Activated T-helper 17 cell treated with anti-CD3 and anti-CD28 coated beads, Interleukin-2, amount 50 U/mL, for 72 hours (primary cell): ENCODE measurements at regions not wholly inside any gene's neighbourhood (a gene's known extent, or its start where the extent isn't known, plus 50 kb on each side); places are given as distances from the start of the nearest gene placed in this dataset.

Experiments used
- ATAC-seq: fragments of 150-1000 bp; cut with Tn5 transposase; replicated peaks from 2 replicates; pipeline ENCODE4 v1.10.0; 2021; ENCODE audit warnings: mild to moderate bottlenecking, moderate library complexity
- H3K27ac Mint-ChIP-seq: one replicate; pipeline ENCODE4 v1.8.0; 2022; ENCODE audit warnings: mixed read lengths
- H3K27me3 Mint-ChIP-seq: one replicate; pipeline ENCODE4 v1.8.0; 2022; ENCODE audit warnings: mixed read lengths
- H3K36me3 Mint-ChIP-seq: one replicate; pipeline ENCODE4 v1.8.0; 2022; ENCODE audit warnings: low read depth, mild to moderate bottlenecking, mixed read lengths
- H3K4me1 Mint-ChIP-seq: one replicate; pipeline ENCODE4 v1.8.0; 2022; ENCODE audit warnings: mixed read lengths
- H3K4me3 Mint-ChIP-seq: one replicate; pipeline ENCODE4 v1.8.0; 2022; ENCODE audit warnings: mild to moderate bottlenecking, mixed read lengths
- H3K9me3 Mint-ChIP-seq: one replicate; pipeline ENCODE4 v1.8.0; 2022; ENCODE audit warnings: mixed read lengths

DNA sequence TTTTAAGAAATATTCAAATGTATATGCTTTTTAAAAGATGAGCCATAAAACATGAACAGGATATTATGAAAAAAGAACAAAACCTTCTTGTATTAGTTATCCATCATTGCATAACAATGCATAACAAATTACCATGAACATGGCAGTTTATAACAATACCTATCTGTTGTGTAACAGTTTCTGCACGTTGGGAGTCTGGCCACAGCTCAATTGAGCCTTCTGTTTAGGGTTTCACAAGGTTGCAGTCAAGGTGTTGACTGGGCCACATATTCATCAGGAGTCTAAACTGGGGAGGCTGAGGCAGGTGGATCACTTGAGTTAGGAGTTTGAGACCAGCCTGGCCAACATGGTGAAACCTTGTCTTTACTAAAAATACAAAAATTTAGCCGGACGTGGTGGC, 149.4 kb upstream of the SMLR1 start:
- H3K4me3 Mint-ChIP-seq: no peak overlapping the region
- peaks cover 15% of the 10 kb centered on the region for H3K9me3 Mint-ChIP-seq
- H3K4me1 Mint-ChIP-seq: peaks cover 6% of the 10 kb centered on the region
- H3K36me3 Mint-ChIP-seq: no peaks in the 10 kb centered on the region
- ATAC-seq: no peak
- H3K27me3 Mint-ChIP-seq: no peaks in the 10 kb centered on the region
- H3K27ac Mint-ChIP-seq: peak overlapping the region; percentile 74

DNA sequence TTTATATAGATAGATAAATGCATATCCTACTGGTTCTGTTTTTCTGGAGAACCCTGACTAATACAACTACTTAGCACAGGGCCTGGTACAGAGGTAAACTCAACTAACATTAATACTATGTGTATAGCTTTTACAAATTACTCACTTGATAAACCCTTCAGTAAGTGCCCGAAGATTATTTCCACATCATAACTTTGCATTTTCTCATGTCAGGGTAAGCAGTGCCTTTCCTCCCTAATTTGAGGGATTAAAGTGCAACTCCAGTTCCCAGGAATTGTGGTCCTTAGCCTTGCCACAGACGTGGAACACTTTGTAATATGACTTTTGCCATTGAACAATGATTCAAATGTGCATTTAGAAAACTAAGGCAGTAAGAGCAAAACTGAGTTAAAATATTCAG, 147.5 kb upstream of the SMLR1 start:
- ATAC-seq: no peak
- Mint-ChIP-seq H3K27ac (no peak overlapping the region), H3K4me3 (no peak overlapping the region), H3K36me3 (no peaks in the 10 kb centered on the region), H3K9me3 (peaks cover 15% of the 10 kb centered on the region), H3K4me1 (peaks cover 6% of the 10 kb centered on the region), H3K27me3 (no peaks in the 10 kb centered on the region)

GRCh38 chr6:130680116-130680515, 147.1 kb upstream of the SMLR1 start:
- H3K9me3 Mint-ChIP-seq: peaks cover 15% of the 10 kb centered on the region

DNA sequence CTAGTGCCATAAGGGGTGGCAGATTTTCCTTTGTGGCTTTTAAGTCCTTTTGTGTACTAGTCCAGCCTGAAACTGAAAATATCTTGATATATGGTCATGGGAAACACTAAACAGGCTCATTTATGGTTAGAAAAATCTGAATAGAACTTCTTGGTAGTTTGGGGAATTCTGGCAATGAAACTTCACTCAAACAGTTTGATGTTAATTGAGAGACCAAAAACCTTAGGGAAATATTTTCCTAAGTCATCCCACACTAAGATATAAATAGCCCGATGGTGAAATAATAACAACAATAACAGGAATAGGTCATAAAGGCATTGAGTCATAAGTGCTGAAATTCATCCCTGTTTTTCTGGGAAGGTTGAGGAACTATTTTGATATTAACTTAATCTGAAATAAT, 146.2 kb upstream of the SMLR1 start:
- no peaks in the 10 kb centered on the region for H3K27me3 Mint-ChIP-seq
- H3K4me1 Mint-ChIP-seq: peaks cover 6% of the 10 kb centered on the region
- no peaks in the 10 kb centered on the region for H3K36me3 Mint-ChIP-seq
- no peak overlapping the region for H3K27ac Mint-ChIP-seq
- H3K4me3 Mint-ChIP-seq: no peak overlapping the region
- no peak for ATAC-seq
- peaks cover 15% of the 10 kb centered on the region for H3K9me3 Mint-ChIP-seq

More at GRCh38 chr6:130680116-130680515, 147.1 kb upstream of the SMLR1 start:
- H3K27me3 Mint-ChIP-seq: no peaks in the 10 kb centered on the region
- H3K4me3 Mint-ChIP-seq: no peak overlapping the region
- H3K36me3 Mint-ChIP-seq: no peaks in the 10 kb centered on the region
- no peak for ATAC-seq
- peaks cover 6% of the 10 kb centered on the region for H3K4me1 Mint-ChIP-seq
- no peak overlapping the region for H3K27ac Mint-ChIP-seq

DNA sequence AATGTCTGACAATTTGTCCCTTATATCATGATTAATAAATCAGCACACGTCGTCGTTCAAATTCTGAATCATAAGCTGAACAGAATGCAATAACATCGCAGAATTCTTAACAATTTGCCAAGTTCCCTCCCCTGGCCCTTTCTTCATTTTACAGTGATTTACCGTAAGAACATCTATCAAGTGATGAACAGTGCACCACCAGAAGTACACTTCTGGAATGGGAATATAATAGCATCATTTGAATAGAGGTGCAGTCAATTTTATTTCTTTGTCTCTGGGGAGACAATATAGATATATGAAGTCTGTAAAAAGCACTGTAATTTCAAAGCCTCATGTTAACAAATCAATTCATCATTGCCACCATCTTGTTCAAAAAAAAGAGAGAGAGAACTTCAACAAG, 145.1 kb upstream of the SMLR1 start:
- H3K9me3 Mint-ChIP-seq: peaks cover 7% of the 10 kb centered on the region
- no peak overlapping the region for H3K4me3 Mint-ChIP-seq
- H3K27ac Mint-ChIP-seq: no peak overlapping the region
- H3K27me3 Mint-ChIP-seq: no peaks in the 10 kb centered on the region
- ATAC-seq: no peak
- H3K4me1 Mint-ChIP-seq: no peaks in the 10 kb centered on the region
- no peaks in the 10 kb centered on the region for H3K36me3 Mint-ChIP-seq

GRCh38 chr6:130683761-130684517, 143.3 kb upstream of the SMLR1 start:
- Mint-ChIP-seq H3K4me1 (no peaks in the 10 kb centered on the region), H3K36me3 (no peaks in the 10 kb centered on the region), H3K4me3 (no peak overlapping the region), H3K27me3 (no peaks in the 10 kb centered on the region), H3K27ac (no peak overlapping the region), H3K9me3 (no peaks in the 10 kb centered on the region)
- ATAC-seq: no peak

- Mint-ChIP-seq H3K27me3 (no peaks in the 10 kb centered on the region), H3K4me3 (no peak overlapping the region), H3K9me3 (no peaks in the 10 kb centered on the region), H3K4me1 (peaks cover 15% of the 10 kb centered on the region), H3K36me3 (no peaks in the 10 kb centered on the region), H3K27ac (no peak overlapping the region)
- ATAC-seq: no peak
These were observed 134.5 kb upstream of the SMLR1 start for GRCh38 chr6:130692659-130693058.

DNA sequence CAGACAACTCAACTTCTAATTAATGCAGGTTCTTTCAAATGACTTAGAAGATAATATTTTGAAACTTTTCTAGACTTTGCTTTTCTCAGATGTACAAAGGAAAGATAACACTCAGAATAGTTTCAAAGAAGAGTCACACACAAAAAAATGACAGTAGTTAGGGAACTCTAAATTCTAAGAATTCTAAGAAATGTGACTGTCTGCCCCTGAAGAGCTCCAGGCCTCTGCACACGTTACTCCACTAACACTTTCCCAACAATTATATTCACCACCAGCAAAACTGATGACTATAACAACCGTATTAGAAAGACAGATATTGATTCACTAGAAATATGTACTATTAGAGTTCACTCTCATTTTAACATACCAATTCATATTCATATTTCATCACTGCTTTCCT, 133.3 kb upstream of the SMLR1 start:
- peak; percentile 40 for ATAC-seq
- no peaks in the 10 kb centered on the region for H3K27me3 Mint-ChIP-seq
- no peak overlapping the region for H3K4me3 Mint-ChIP-seq
- H3K27ac Mint-ChIP-seq: no peak overlapping the region
- peaks cover 15% of the 10 kb centered on the region for H3K4me1 Mint-ChIP-seq
- H3K36me3 Mint-ChIP-seq: no peaks in the 10 kb centered on the region
- H3K9me3 Mint-ChIP-seq: no peaks in the 10 kb centered on the region

- Mint-ChIP-seq H3K27me3 (no peaks in the 10 kb centered on the region), H3K4me1 (peaks cover 15% of the 10 kb centered on the region), H3K9me3 (no peaks in the 10 kb centered on the region), H3K27ac (no peak overlapping the region), H3K36me3 (no peaks in the 10 kb centered on the region), H3K4me3 (no peak overlapping the region)
- ATAC-seq: no peak
These were observed 132.6 kb upstream of the SMLR1 start for GRCh38 chr6:130694606-130695005.

- H3K9me3 Mint-ChIP-seq: no peaks in the 10 kb centered on the region
- H3K4me3 Mint-ChIP-seq: no peak overlapping the region
- no peaks in the 10 kb centered on the region for H3K36me3 Mint-ChIP-seq
- H3K27me3 Mint-ChIP-seq: no peaks in the 10 kb centered on the region
- no peak overlapping the region for H3K27ac Mint-ChIP-seq
- H3K4me1 Mint-ChIP-seq: peaks cover 18% of the 10 kb centered on the region
- no peak for ATAC-seq
These were observed 130.4 kb upstream of the SMLR1 start for GRCh38 chr6:130696806-130697205.

GRCh38 chr6:130697271-130697994, 129.8 kb upstream of the SMLR1 start:
- H3K27ac Mint-ChIP-seq: no peak overlapping the region
- no peaks in the 10 kb centered on the region for H3K27me3 Mint-ChIP-seq
- H3K4me3 Mint-ChIP-seq: peak overlapping the region; percentile 12
- H3K36me3 Mint-ChIP-seq: no peaks in the 10 kb centered on the region
- peak; percentile 75 for ATAC-seq
- no peaks in the 10 kb centered on the region for H3K9me3 Mint-ChIP-seq
- peaks cover 16% of the 10 kb centered on the region for H3K4me1 Mint-ChIP-seq

- Mint-ChIP-seq H3K4me3 (peak overlapping the region; percentile 12), H3K27ac (no peak overlapping the region), H3K27me3 (peaks cover 3% of the 10 kb centered on the region), H3K4me1 (peaks cover 15% of the 10 kb centered on the region), H3K9me3 (no peaks in the 10 kb centered on the region), H3K36me3 (no peaks in the 10 kb centered on the region)
- ATAC-seq: peak; percentile 96
These were observed 129.1 kb upstream of the SMLR1 start for GRCh38 chr6:130697995-130698535.

GRCh38 chr6:130699742-130700141, 127.5 kb upstream of the SMLR1 start:
- ATAC-seq: no peak
- Mint-ChIP-seq H3K27ac (no peak overlapping the region), H3K4me3 (no peak overlapping the region), H3K9me3 (peaks cover 5% of the 10 kb centered on the region), H3K4me1 (peaks cover 10% of the 10 kb centered on the region), H3K36me3 (no peaks in the 10 kb centered on the region), H3K27me3 (peaks cover 3% of the 10 kb centered on the region)

GRCh38 chr6:130700397-130700796, 126.8 kb upstream of the SMLR1 start:
- ATAC-seq: no peak
- H3K36me3 Mint-ChIP-seq: no peaks in the 10 kb centered on the region
- H3K4me3 Mint-ChIP-seq: no peak overlapping the region
- H3K27me3 Mint-ChIP-seq: peaks cover 3% of the 10 kb centered on the region
- peaks cover 10% of the 10 kb centered on the region for H3K4me1 Mint-ChIP-seq
- peaks cover 5% of the 10 kb centered on the region for H3K9me3 Mint-ChIP-seq
- H3K27ac Mint-ChIP-seq: no peak overlapping the region

- Mint-ChIP-seq H3K27ac (peak overlapping the region; percentile 79), H3K9me3 (peaks cover 5% of the 10 kb centered on the region), H3K27me3 (no peaks in the 10 kb centered on the region), H3K4me1 (peaks cover 11% of the 10 kb centered on the region), H3K36me3 (no peaks in the 10 kb centered on the region), H3K4me3 (no peak overlapping the region)
- ATAC-seq: peak; percentile 38
These were observed 118.9 kb upstream of the SMLR1 start for GRCh38 chr6:130708338-130708737.
